KMS-11 (cell line): ENCODE measurements at regions not wholly inside any gene's neighbourhood (a gene's known extent, or its start where the extent isn't known, plus 50 kb on each side); places are given as distances from the start of the nearest gene placed in this dataset.
"Not testable (repeated sequence)": the region's sequence is repeated elsewhere in the genome, so short reads cannot be mapped to it uniquely, and the experiment has no call there.

Source experiments
- H2AFZ ChIP-seq: fragments of 200-600 bp; sonication (generic); 2 replicates; pipeline ENCODE4 v1.6.1; 2016; ENCODE audit warnings: antibody characterized with exemption, mixed run types, low read depth
- H3K27ac ChIP-seq: fragments of 200-600 bp; sonication (generic); 2 replicates; pipeline ENCODE4 v1.6.1; 2016; ENCODE audit warnings: mild to moderate bottlenecking, mixed run types
- H3K27me3 ChIP-seq: fragments of 200-600 bp; sonication (generic); 2 replicates; pipeline ENCODE4 v1.6.1; 2017; ENCODE audit warnings: mild to moderate bottlenecking, low read depth, mixed run types, moderate library complexity; ENCODE audit not compliant: insufficient read depth
- H3K36me3 ChIP-seq: fragments of 200-600 bp; sonication (generic); 2 replicates; pipeline ENCODE4 v1.6.1; 2017; ENCODE audit warnings: mild to moderate bottlenecking, mixed run types; ENCODE audit not compliant: insufficient read depth
- H3K4me1 ChIP-seq: fragments of 200-600 bp; sonication (generic); 2 replicates; pipeline ENCODE4 v1.6.1; 2016; ENCODE audit warnings: mild to moderate bottlenecking, low read depth, mixed run types; ENCODE audit not compliant: poor library complexity, severe bottlenecking
- H3K4me2 ChIP-seq: fragments of 200-600 bp; sonication (generic); 2 replicates; pipeline ENCODE4 v1.7.0; 2016; ENCODE audit warnings: mild to moderate bottlenecking, mixed run types
- H3K4me3 ChIP-seq: fragments of 200-600 bp; sonication (generic); IDR thresholded peaks from 2 replicates; pipeline ENCODE4 v1.6.1; 2017; ENCODE audit warnings: low read depth, low read length, mixed read lengths; ENCODE audit not compliant: insufficient read depth
- H3K79me2 ChIP-seq: fragments of 200-600 bp; sonication (generic); 2 replicates; pipeline ENCODE4 v1.6.1; 2016; ENCODE audit warnings: low read depth, mixed run types; ENCODE audit not compliant: insufficient read depth
- H3K9ac ChIP-seq: fragments of 200-600 bp; sonication (generic); 2 replicates; pipeline ENCODE4 v1.6.1; 2016; ENCODE audit warnings: mild to moderate bottlenecking, mixed run types
- H4K20me1 ChIP-seq: fragments of 200-600 bp; sonication (generic); 2 replicates; pipeline ENCODE4 v1.6.1; 2016; ENCODE audit warnings: mild to moderate bottlenecking, mixed run types; ENCODE audit not compliant: insufficient read depth
- TF ChIP-seq, protein P1 (sequence below): fragments of 200-600 bp; sonication (generic); conservative IDR thresholded peaks from 2 replicates; pipeline ENCODE4 v1.6.1; 2017; ENCODE audit warnings: low read depth, mild to moderate bottlenecking, antibody characterized with exemption, low read length, moderate library complexity, mixed read lengths

DNA sequence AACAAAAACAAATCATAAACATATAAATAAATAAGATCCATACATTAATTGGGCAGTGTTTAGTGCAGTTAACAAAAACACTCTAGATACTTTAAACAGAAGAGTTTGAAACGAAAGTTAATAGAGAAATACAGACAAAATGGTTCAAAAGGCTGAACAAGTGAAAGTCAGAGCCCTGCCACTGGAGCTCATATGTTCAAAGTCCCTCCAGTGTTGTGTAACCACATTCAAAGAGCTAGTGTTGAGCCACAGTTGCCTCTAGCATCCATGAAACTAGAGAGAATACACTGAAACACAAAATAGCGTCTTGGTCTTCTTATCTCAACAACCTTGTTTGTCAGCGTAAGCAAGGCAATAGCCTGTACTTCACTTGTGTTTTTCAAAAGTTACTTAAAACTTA lies 1309.8 kb upstream of the NRXN1 start:
- Histone ChIP-seq H3K79me2 (no peaks in the 10 kb centered on the region), H3K9ac (no peak overlapping the region), H4K20me1 (no peaks in the 10 kb centered on the region), H3K36me3 (no peaks in the 10 kb centered on the region), H3K27me3 (no peaks in the 10 kb centered on the region), H3K4me2 (no peak overlapping the region), H3K4me3 (no peak overlapping the region), H3K4me1 (peaks cover 32% of the 10 kb centered on the region), H3K27ac (no peak overlapping the region), H2AFZ (no peak overlapping the region)
- TF ChIP-seq, protein P1, sequence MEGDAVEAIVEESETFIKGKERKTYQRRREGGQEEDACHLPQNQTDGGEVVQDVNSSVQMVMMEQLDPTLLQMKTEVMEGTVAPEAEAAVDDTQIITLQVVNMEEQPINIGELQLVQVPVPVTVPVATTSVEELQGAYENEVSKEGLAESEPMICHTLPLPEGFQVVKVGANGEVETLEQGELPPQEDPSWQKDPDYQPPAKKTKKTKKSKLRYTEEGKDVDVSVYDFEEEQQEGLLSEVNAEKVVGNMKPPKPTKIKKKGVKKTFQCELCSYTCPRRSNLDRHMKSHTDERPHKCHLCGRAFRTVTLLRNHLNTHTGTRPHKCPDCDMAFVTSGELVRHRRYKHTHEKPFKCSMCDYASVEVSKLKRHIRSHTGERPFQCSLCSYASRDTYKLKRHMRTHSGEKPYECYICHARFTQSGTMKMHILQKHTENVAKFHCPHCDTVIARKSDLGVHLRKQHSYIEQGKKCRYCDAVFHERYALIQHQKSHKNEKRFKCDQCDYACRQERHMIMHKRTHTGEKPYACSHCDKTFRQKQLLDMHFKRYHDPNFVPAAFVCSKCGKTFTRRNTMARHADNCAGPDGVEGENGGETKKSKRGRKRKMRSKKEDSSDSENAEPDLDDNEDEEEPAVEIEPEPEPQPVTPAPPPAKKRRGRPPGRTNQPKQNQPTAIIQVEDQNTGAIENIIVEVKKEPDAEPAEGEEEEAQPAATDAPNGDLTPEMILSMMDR, result no peak

DNA sequence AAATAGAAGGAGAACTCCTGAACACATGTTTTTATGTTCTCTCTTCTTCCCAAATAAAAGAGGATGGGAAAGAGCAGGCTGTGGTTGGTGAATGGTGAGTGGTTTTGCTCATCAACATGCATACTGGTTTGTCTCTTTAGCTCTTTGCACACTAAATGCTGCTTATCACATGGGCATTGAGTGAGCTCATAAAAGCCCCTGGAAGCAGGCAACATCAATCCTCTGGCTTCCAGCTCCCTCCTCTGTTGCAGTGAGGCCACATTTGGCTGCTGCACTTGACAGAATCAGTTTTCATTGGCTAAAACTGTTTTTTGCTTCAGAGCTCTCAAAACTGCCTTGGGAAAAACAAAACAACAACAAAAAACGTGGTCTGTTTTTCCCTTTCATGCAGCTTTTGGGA lies 1308.2 kb upstream of the NRXN1 start:
- peaks cover 27% of the 10 kb centered on the region for H3K4me1 ChIP-seq
- H3K4me3 ChIP-seq, result no peak overlapping the region
- no peaks in the 10 kb centered on the region for H3K36me3 ChIP-seq
- H3K27ac ChIP-seq, result no peak overlapping the region
- H2AFZ ChIP-seq, result no peak overlapping the region
- no peak overlapping the region for H3K9ac ChIP-seq
- no peaks in the 10 kb centered on the region for H3K79me2 ChIP-seq
- no peaks in the 10 kb centered on the region for H4K20me1 ChIP-seq
- no peaks in the 10 kb centered on the region for H3K27me3 ChIP-seq
- no peak overlapping the region for H3K4me2 ChIP-seq
- TF ChIP-seq, protein P1, result no peak

DNA sequence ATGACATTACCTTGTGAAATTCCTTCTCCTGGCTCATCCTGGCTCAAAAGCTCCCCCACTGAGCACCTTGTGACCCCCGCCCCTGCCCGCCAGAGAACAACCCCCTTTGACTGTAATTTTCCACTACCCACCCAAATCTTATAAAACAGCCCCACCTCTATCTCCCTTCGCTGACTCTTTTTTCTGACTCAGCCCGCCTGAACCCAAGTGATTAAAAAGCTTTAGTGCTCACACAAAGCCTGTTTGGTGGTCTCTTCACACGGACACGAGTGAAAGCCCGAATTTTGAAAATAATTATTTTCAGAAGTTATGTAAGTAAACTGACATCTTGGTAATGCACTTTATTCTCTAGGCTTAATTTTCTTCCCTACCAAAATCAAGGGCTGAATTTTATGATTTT lies 1305.9 kb upstream of the NRXN1 start:
- H3K4me2 ChIP-seq, H3K79me2 ChIP-seq, H3K27me3 ChIP-seq, H3K36me3 ChIP-seq, H3K4me1 ChIP-seq, H2AFZ ChIP-seq, H3K27ac ChIP-seq, H4K20me1 ChIP-seq, H3K9ac ChIP-seq, H3K4me3 ChIP-seq: not testable (repeated sequence)

DNA sequence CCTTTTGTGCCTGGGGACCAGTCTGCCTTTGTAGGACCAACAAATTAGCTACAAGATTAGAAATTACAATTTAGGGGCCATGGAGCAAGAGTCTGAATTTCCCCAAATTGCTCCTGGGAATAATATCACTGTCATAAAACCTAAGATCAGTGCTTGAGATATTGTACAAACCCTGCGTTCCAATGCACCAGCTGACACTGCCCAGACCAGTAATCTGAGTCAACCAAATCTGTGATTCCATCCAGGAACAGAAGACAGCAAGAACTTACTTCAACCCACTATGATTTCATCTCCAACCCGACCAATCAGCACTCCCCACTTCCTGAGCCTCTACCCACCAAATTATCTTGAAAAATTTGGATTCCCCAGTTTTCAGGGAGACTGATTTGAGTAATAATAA lies 1305.0 kb upstream of the NRXN1 start:
- no peaks in the 10 kb centered on the region for H3K27me3 ChIP-seq
- no peak overlapping the region for H3K4me3 ChIP-seq
- no peak overlapping the region for H3K9ac ChIP-seq
- no peaks in the 10 kb centered on the region for H4K20me1 ChIP-seq
- H3K4me1 ChIP-seq, result no peaks in the 10 kb centered on the region
- no peak overlapping the region for H3K27ac ChIP-seq
- no peak overlapping the region for H2AFZ ChIP-seq
- no peaks in the 10 kb centered on the region for H3K36me3 ChIP-seq
- TF ChIP-seq, protein P1, result no peak
- no peak overlapping the region for H3K4me2 ChIP-seq
- H3K79me2 ChIP-seq, result no peaks in the 10 kb centered on the region

DNA sequence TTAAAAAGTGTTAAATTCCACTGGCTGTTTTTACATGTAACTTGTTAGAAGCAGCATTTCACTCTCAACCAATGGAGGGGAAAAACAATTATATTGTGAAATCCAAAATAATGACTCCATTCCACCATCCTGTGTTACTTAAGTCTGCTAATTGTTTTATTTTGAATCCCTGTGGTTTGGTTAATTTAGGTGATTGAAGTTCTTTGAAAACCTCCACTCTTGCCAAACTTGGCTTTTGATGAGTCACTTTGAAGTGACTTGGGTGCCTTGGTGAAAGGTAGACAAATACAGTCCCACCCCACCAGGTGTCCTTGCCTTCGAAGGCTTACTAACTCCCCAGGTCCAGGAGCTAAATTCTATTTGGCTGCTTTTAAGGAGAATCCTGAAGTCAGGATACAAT lies 1303.8 kb upstream of the NRXN1 start:
- Histone ChIP-seq H3K27me3 (no peaks in the 10 kb centered on the region), H4K20me1 (no peaks in the 10 kb centered on the region), H3K27ac (no peak overlapping the region), H3K4me3 (no peak overlapping the region), H2AFZ (no peak overlapping the region), H3K36me3 (no peaks in the 10 kb centered on the region), H3K4me2 (no peak overlapping the region), H3K4me1 (no peaks in the 10 kb centered on the region), H3K9ac (no peak overlapping the region), H3K79me2 (no peaks in the 10 kb centered on the region)
- TF ChIP-seq, protein P1, result no peak
